Muscle of leg (tissue), 3 donors: ENCODE measurements at regions not wholly inside any gene's neighbourhood (a gene's known extent, or its start where the extent isn't known, plus 50 kb on each side); places are given as distances from the start of the nearest gene placed in this dataset.
"Not testable (repeated sequence)": the region's sequence is repeated elsewhere in the genome, so short reads cannot be mapped to it uniquely, and the experiment has no call there.

Experiments used
- DNase-seq: peaks from one replicate; pipeline ENCODE4 v3.0.0; 2013
- H3K27ac ChIP-seq: one replicate; pipeline ENCODE4 v1.5.1; 2013; ENCODE audit warnings: mild to moderate bottlenecking, low read length, control low read depth
- H3K27me3 ChIP-seq: one replicate; pipeline ENCODE4 v1.6.1; 2013; ENCODE audit warnings: low read length; ENCODE audit not compliant: control insufficient read depth, insufficient read depth
- H3K36me3 ChIP-seq: one replicate; pipeline ENCODE4 v1.6.1; 2013; ENCODE audit warnings: low read length; ENCODE audit not compliant: control insufficient read depth, insufficient read depth
- H3K4me1 ChIP-seq: one replicate; pipeline ENCODE4 v1.6.1; 2013; ENCODE audit warnings: low read length; ENCODE audit not compliant: control insufficient read depth, insufficient read depth
- H3K4me3 ChIP-seq: one replicate; pipeline ENCODE4 v1.5.1; 2013; ENCODE audit warnings: low read length, control low read depth
- H3K9me3 ChIP-seq: replicated peaks from 2 replicates; pipeline ENCODE4 v1.6.1; 2013; ENCODE audit warnings: low read depth, low read length; ENCODE audit not compliant: control insufficient read depth
- WGBS: methylation state at CpG from one replicate; pipeline ENCODE4 v1.1.5; 2013; ENCODE audit warnings: missing lambda C conversion rate; ENCODE audit not compliant: insufficient coverage; 5-methylcytosine and 5-hydroxymethylcytosine counted together

GRCh38 chr1:194073833-194074232 is 887.4 kb upstream of the B3GALT2 start:
- Histone ChIP-seq H3K9me3 (no peaks in the 10 kb centered on the region), H3K4me1 (no peaks in the 10 kb centered on the region), H3K36me3 (no peaks in the 10 kb centered on the region), H3K27me3 (no peaks in the 10 kb centered on the region), H3K27ac (no peak overlapping the region), H3K4me3 (no peak overlapping the region)
- WGBS = 56% methylated on average over 2 of the region's 3 CpGs
- no peak for DNase-seq

GRCh38 chr1:194071205-194071604 is 884.8 kb upstream of the B3GALT2 start:
- Histone ChIP-seq H3K36me3 (no peaks in the 10 kb centered on the region), H3K4me3 (no peak overlapping the region), H3K9me3 (no peaks in the 10 kb centered on the region), H3K27ac (no peak overlapping the region), H3K4me1 (no peaks in the 10 kb centered on the region), H3K27me3 (no peaks in the 10 kb centered on the region)
- no peak for DNase-seq

- no peak overlapping the region for H3K27ac ChIP-seq
- H3K27me3 ChIP-seq = no peaks in the 10 kb centered on the region
- no peaks in the 10 kb centered on the region for H3K36me3 ChIP-seq
- DNase-seq = no peak
- no peaks in the 10 kb centered on the region for H3K9me3 ChIP-seq
- H3K4me3 ChIP-seq = no peak overlapping the region
- no CpG with 5 or more reads among the region's 1 CpG for WGBS
- no peaks in the 10 kb centered on the region for H3K4me1 ChIP-seq
These were observed 883.4 kb upstream of the B3GALT2 start for GRCh38 chr1:194069831-194070218.

GRCh38 chr1:194069168-194069830 is 882.9 kb upstream of the B3GALT2 start:
- Histone ChIP-seq H3K27ac (no peak overlapping the region), H3K4me3 (no peak overlapping the region)
- DNase-seq = no peak

GRCh38 chr1:194068446-194069167 is 882.2 kb upstream of the B3GALT2 start:
- 43% methylated on average over 3 of the region's 5 CpGs for WGBS
- DNase-seq = no peak
- no peak overlapping the region for H3K27ac ChIP-seq
- H3K4me1 ChIP-seq = no peaks in the 10 kb centered on the region
- H3K36me3 ChIP-seq = no peaks in the 10 kb centered on the region
- no peak overlapping the region for H3K4me3 ChIP-seq
- no peaks in the 10 kb centered on the region for H3K27me3 ChIP-seq
- H3K9me3 ChIP-seq = no peaks in the 10 kb centered on the region

More at GRCh38 chr1:194069168-194069830, 882.9 kb upstream of the B3GALT2 start:
- Histone ChIP-seq H3K27me3 (no peaks in the 10 kb centered on the region), H3K9me3 (no peaks in the 10 kb centered on the region), H3K4me1 (no peaks in the 10 kb centered on the region), H3K36me3 (no peaks in the 10 kb centered on the region)
- 71% methylated on average over 3 of the region's 7 CpGs for WGBS

GRCh38 chr1:194067772-194068171 is 881.4 kb upstream of the B3GALT2 start:
- DNase-seq = no peak
- WGBS = 80% methylated on average over 1 of the region's 2 CpGs
- no peaks in the 10 kb centered on the region for H3K9me3 ChIP-seq

GRCh38 chr1:194062962-194063361 is 876.5 kb upstream of the B3GALT2 start:
- DNase-seq = no peak
- Histone ChIP-seq H3K27ac (no peak overlapping the region), H3K4me3 (no peak overlapping the region), H3K36me3 (no peaks in the 10 kb centered on the region), H3K9me3 (no peaks in the 10 kb centered on the region), H3K27me3 (no peaks in the 10 kb centered on the region), H3K4me1 (no peaks in the 10 kb centered on the region)
- no CpG with 5 or more reads among the region's 2 CpGs for WGBS

More at GRCh38 chr1:194067772-194068171, 881.4 kb upstream of the B3GALT2 start:
- H3K36me3 ChIP-seq = no peaks in the 10 kb centered on the region
- no peaks in the 10 kb centered on the region for H3K27me3 ChIP-seq
- H3K27ac ChIP-seq = no peak overlapping the region
- no peak overlapping the region for H3K4me3 ChIP-seq
- no peaks in the 10 kb centered on the region for H3K4me1 ChIP-seq

- no peaks in the 10 kb centered on the region for H3K4me1 ChIP-seq
- no peaks in the 10 kb centered on the region for H3K9me3 ChIP-seq
- H3K27me3 ChIP-seq = no peaks in the 10 kb centered on the region
- H3K27ac ChIP-seq = no peak overlapping the region
- 86% methylated on average over 1 of the region's 1 CpG for whole genome bisulfite sequencing
- no peak for DNase-seq
- H3K36me3 ChIP-seq = no peaks in the 10 kb centered on the region
- H3K4me3 ChIP-seq = no peak overlapping the region
These were observed 876.1 kb upstream of the B3GALT2 start for GRCh38 chr1:194062526-194062925.

- no peak for DNase-seq
- no CpG with 5 or more reads among the region's 4 CpGs for WGBS
These were observed 874.1 kb upstream of the B3GALT2 start for GRCh38 chr1:194060481-194060880.

GRCh38 chr1:194058268-194058667 is 871.9 kb upstream of the B3GALT2 start:
- DNase-seq, H3K9me3 ChIP-seq, H3K27me3 ChIP-seq, H3K36me3 ChIP-seq, H3K4me3 ChIP-seq, H3K4me1 ChIP-seq, H3K27ac ChIP-seq: not testable (repeated sequence)
- 60% methylated on average over 1 of the region's 5 CpGs for WGBS

More at GRCh38 chr1:194060481-194060880, 874.1 kb upstream of the B3GALT2 start:
- Histone ChIP-seq H3K9me3 (no peaks in the 10 kb centered on the region), H3K4me1 (no peaks in the 10 kb centered on the region), H3K36me3 (no peaks in the 10 kb centered on the region), H3K4me3 (no peak overlapping the region), H3K27me3 (no peaks in the 10 kb centered on the region), H3K27ac (no peak overlapping the region)
